Fibroblast of skin of right quadriceps (primary cell): ENCODE measurements at regions not wholly inside any gene's neighbourhood (a gene's known extent, or its start where the extent isn't known, plus 50 kb on each side); places are given as distances from the start of the nearest gene placed in this dataset.
"Not testable (repeated sequence)": the region's sequence is repeated elsewhere in the genome, so short reads cannot be mapped to it uniquely, and the experiment has no call there.

Experiments used
- DNase-seq: peaks from one replicate; pipeline ENCODE4 v3.0.0-alpha.2; 2013

DNA sequence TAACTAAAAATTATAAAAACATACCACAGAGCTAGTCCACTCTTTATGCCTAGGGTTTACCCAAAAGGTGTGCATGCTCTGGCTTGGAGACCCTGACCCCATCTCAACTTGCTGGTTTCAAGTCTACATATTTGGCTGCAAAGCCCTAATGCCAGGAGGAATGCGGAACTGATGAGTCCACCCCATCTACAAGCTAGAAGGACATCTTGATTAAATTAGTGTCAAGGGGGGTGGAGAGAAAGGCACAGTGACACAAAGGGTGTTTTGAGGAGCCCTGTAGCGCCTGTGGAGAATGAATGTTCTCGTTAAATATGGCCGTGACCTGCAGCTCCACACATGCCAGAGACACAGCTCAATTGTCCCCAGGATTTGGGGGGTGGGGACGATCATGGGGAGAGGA lies 104.1 kb upstream of the IKBKE start:
- DNase-seq = peak; percentile 85

GRCh38 chr1:206366772-206367171 lies 103.5 kb upstream of the IKBKE start:
- DNase-seq = not testable (repeated sequence)

- not testable (repeated sequence) for DNase-seq
These were observed 102.2 kb upstream of the IKBKE start for GRCh38 chr1:206367955-206368622.

DNA sequence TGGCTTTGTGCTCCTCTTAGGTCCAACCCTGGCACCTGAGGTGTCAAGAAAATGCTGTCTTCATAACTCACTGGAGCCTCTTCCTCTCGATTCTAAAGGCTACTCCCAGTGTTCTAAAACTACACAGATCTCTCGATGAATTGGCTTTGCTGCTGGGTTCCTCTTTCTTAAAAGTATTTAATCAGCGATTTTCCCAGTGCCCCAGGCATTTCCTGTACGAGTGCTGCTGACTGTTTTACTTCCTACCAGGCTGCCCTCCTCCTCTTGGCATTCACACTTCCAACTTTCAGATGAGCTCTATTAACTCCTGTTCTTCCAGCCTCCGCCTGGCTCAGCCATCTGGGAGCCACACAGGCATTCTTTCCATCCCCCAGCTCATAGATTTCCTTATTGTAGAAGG lies 95.6 kb upstream of the IKBKE start:
- DNase-seq = not testable (repeated sequence)

- DNase-seq = not testable (repeated sequence)
These were observed 94.7 kb upstream of the IKBKE start for GRCh38 chr1:206375552-206375951.

- DNase-seq = not testable (repeated sequence)
These were observed 91.8 kb upstream of the IKBKE start for GRCh38 chr1:206378506-206378905.

DNA sequence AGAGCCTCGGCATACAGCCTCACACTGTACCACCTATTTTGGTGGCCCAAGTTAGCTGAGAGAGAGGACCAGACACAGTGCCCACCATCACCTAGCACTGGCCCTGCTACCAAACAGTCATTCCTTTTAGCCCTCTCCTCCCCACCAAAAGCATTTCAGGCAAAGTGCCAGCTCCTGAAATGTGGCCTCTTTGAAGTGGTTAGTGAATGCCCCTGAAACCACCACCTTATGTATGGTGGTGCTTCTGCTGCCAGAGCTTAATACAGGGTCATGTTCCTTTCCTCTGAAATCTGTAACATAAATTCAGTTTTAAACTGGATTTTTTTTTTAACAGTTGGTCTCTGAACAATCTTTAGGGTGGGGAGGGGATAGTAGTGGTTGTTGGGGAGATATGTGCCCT lies 91.0 kb upstream of the IKBKE start:
- not testable (repeated sequence) for DNase-seq

- DNase-seq = peak; percentile 57
These were observed 90.0 kb upstream of the IKBKE start for GRCh38 chr1:206380163-206380790.

- DNase-seq = peak; percentile 36
These were observed 89.3 kb upstream of the IKBKE start for GRCh38 chr1:206380791-206381610.

GRCh38 chr1:206384029-206384807 lies 86.1 kb upstream of the IKBKE start:
- DNase-seq = peak; percentile 80

GRCh38 chr1:206384891-206385290 lies 85.4 kb upstream of the IKBKE start:
- DNase-seq = not testable (repeated sequence)

DNA sequence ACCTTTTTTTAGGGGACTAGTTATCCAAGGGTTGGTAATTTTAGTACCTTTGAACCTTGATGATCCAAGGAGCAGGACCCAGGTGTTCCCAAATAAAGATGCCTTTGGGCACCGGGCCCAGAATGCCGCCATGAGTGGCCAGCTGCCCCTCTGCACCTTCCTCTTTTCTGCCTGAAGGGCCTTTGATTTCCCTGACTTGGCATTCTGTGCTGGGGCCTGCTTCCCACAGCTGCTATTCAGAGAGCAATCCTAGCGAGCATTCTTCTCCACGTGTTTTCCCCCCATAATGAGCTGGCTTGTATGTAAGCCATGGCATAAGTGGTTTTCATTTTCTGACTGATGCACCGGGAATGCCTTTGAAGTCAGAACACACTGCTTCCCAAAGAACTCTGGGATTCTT lies 82.6 kb upstream of the IKBKE start:
- not testable (repeated sequence) for DNase-seq

GRCh38 chr1:206391903-206392302 lies 78.4 kb upstream of the IKBKE start:
- DNase-seq = not testable (repeated sequence)

- DNase-seq = not testable (repeated sequence)
These were observed 72.8 kb upstream of the IKBKE start for GRCh38 chr1:206397501-206397900.

- DNase-seq = not testable (repeated sequence)
These were observed 72.0 kb upstream of the IKBKE start for GRCh38 chr1:206398261-206398660.

DNA sequence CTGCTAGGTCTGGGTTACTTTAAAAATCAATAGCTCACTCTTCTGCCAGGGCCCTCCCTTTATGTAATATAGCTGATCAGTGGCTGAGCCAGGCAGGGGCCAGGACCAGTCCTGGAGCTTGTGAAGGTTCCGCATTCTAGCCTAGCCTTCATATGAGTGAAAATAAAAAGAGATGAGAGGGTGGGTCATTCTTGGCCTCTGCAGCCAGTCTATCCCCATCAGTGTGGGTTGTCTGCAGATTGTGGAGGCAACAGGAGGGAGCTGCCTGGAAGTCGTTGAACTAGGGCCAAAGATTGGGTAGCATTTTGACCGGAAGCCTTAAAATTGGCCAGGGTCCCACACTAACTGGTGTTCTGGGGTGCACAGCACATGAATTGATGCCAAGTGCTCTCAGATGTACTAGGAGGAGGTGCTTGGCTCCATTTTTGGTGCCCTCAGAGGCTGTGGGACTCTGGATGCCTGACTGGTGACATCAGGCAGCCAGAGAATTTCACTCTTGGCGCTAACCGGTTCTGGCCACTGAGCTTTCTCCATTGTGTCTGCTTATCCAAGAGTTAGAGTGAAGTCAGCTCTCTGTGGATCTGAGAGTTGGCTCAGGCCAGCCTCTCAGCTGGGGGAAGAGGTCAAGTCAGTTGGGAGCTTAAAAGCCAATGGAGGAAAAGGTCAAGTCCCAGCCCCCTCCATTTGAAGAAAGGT lies 66.5 kb upstream of the IKBKE start:
- DNase-seq = not testable (repeated sequence)

- not testable (repeated sequence) for DNase-seq
These were observed 65.8 kb upstream of the IKBKE start for GRCh38 chr1:206404309-206405027.

DNA sequence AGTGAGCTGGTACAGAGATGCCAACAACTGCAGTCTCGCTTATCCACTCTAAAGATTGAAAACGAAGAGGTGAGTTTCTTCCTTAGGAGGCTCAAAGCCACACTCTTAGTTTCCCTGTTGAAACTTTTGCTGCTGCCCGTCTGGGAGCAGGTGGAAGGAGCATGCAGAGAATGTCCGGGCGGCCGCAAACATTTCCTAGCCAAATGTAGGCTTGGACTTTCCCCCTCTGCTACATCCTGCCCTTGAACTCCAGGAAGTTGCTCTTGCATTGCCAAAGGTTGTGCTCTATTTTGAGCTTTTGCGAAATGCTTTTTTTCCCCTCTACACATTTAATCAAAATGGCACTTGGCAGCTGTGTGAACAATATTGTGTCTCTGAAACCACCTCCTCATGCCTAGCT lies 65.0 kb upstream of the IKBKE start:
- DNase-seq = not testable (repeated sequence)

GRCh38 chr1:206408371-206409288 lies 61.6 kb upstream of the IKBKE start:
- DNase-seq = not testable (repeated sequence)

DNA sequence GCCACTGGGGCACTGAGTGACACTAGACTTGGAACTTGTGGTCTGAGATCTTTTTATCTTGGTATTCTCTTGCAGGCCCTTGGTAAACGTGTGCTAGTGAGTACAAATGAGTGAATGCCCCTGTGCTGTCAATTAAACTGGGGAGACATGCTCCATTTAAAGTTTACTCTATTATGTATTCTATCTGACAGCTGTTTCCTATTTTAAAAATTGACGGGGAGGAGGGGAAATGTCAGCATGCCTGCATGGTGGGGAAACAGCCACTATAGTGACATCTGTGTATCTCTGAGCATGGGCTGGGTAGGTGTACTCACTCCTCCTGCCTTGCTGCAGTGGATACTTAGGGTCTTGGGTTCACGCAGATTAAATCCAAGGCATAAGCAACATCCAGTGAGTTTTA lies 59.0 kb upstream of the IKBKE start:
- no peak for DNase-seq
